ENCODE measurements at regions not wholly inside any gene's neighbourhood (a gene's known extent, or its start where the extent isn't known, plus 50 kb on each side); places are given as distances from the start of the nearest gene placed in this dataset.

DNA sequence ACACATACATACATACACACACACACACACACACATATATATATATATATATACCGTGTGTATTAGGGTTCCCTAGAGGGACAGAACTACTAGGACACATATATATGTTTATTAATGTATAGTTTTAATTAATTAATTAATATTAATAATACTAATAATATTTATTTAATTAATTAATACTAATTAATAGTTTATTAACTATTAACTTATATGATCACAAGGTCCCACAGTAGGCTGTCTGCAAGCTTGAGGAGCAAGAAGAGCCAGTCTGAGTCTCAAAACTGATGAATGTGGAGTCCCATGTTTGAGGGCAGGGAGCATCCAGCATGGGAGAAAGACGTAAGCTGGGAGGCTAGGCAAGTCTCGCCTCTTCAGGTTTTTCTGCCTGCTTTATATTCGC, 398.0 kb upstream of the KIF2A start:
- TF ChIP-seq, protein P1, sequence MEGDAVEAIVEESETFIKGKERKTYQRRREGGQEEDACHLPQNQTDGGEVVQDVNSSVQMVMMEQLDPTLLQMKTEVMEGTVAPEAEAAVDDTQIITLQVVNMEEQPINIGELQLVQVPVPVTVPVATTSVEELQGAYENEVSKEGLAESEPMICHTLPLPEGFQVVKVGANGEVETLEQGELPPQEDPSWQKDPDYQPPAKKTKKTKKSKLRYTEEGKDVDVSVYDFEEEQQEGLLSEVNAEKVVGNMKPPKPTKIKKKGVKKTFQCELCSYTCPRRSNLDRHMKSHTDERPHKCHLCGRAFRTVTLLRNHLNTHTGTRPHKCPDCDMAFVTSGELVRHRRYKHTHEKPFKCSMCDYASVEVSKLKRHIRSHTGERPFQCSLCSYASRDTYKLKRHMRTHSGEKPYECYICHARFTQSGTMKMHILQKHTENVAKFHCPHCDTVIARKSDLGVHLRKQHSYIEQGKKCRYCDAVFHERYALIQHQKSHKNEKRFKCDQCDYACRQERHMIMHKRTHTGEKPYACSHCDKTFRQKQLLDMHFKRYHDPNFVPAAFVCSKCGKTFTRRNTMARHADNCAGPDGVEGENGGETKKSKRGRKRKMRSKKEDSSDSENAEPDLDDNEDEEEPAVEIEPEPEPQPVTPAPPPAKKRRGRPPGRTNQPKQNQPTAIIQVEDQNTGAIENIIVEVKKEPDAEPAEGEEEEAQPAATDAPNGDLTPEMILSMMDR (IDR thresholded peaks at IDR 0.05) = no peak
- no peak for TF ChIP-seq POLR2A (IDR thresholded peaks at IDR 0.05)

Measured in testis (tissue), 2 donors.